Left forelimb (tissue), 1 donor: ENCODE measurements at regions not wholly inside any gene's neighbourhood (a gene's known extent, or its start where the extent isn't known, plus 50 kb on each side); places are given as distances from the start of the nearest gene placed in this dataset.
"Not testable (repeated sequence)": the region's sequence is repeated elsewhere in the genome, so short reads cannot be mapped to it uniquely, and the experiment has no call there.

Experiments
- DNase-seq: peaks from one replicate; pipeline ENCODE4 v3.0.0-alpha.2; 2018; ENCODE audit warnings: low spot score

- no peak for DNase-seq
Measured at GRCh38 chr13:103525530-103525929, 459.3 kb upstream of the SLC10A2 start.

- DNase-seq, result no peak
Measured at GRCh38 chr13:103523858-103524257, 457.6 kb upstream of the SLC10A2 start.

GRCh38 chr13:103521532-103521931 is 455.3 kb upstream of the SLC10A2 start:
- DNase-seq, result no peak

GRCh38 chr13:103517768-103518102 is 451.5 kb upstream of the SLC10A2 start:
- DNase-seq, result no peak

GRCh38 chr13:103517066-103517767 is 451.0 kb upstream of the SLC10A2 start:
- no peak for DNase-seq

- no peak for DNase-seq
Measured at GRCh38 chr13:103516015-103516795, 450.0 kb upstream of the SLC10A2 start.

GRCh38 chr13:103515410-103515809 is 449.2 kb upstream of the SLC10A2 start:
- DNase-seq, result no peak

GRCh38 chr13:103514619-103515018 is 448.4 kb upstream of the SLC10A2 start:
- no peak for DNase-seq

- DNase-seq, result no peak
Measured at GRCh38 chr13:103514188-103514587, 448.0 kb upstream of the SLC10A2 start.

- no peak for DNase-seq
Measured at GRCh38 chr13:103510007-103510535, 443.9 kb upstream of the SLC10A2 start.

GRCh38 chr13:103497404-103497803 is 431.2 kb upstream of the SLC10A2 start:
- no peak for DNase-seq

GRCh38 chr13:103487841-103488240 is 421.6 kb upstream of the SLC10A2 start:
- DNase-seq, result no peak

- DNase-seq, result no peak
Measured at GRCh38 chr13:103473081-103473480, 406.9 kb upstream of the SLC10A2 start.

GRCh38 chr13:103471896-103472295 is 405.7 kb upstream of the SLC10A2 start:
- no peak for DNase-seq

GRCh38 chr13:103469771-103470170 is 403.6 kb upstream of the SLC10A2 start:
- DNase-seq, result no peak

GRCh38 chr13:103466761-103467160 is 400.5 kb upstream of the SLC10A2 start:
- no peak for DNase-seq

GRCh38 chr13:103460246-103460645 is 394.0 kb upstream of the SLC10A2 start:
- not testable (repeated sequence) for DNase-seq

GRCh38 chr13:103457050-103457449 is 390.8 kb upstream of the SLC10A2 start:
- not testable (repeated sequence) for DNase-seq

- no peak for DNase-seq
Measured at GRCh38 chr13:103451656-103452055, 385.4 kb upstream of the SLC10A2 start.

GRCh38 chr13:103443604-103444003 is 377.4 kb upstream of the SLC10A2 start:
- DNase-seq, result no peak

GRCh38 chr13:103437651-103438050 is 371.4 kb upstream of the SLC10A2 start:
- DNase-seq, result no peak

- no peak for DNase-seq
Measured at GRCh38 chr13:103436057-103436654, 369.9 kb upstream of the SLC10A2 start.

GRCh38 chr13:103431856-103432255 is 365.6 kb upstream of the SLC10A2 start:
- DNase-seq, result no peak
